Chondrocyte (in vitro differentiated cells): ENCODE measurements at regions not wholly inside any gene's neighbourhood (a gene's known extent, or its start where the extent isn't known, plus 50 kb on each side); places are given as distances from the start of the nearest gene placed in this dataset.

Experiments
- DNase-seq: peaks from one replicate; pipeline ENCODE4 v3.0.0; 2021; ENCODE audit warnings: mixed read lengths, low spot score
- H3K27ac Mint-ChIP-seq: one replicate; pipeline ENCODE4 v1.8.0; 2021; ENCODE audit warnings: mild to moderate bottlenecking, moderate library complexity, mixed read lengths; ENCODE audit not compliant: unreplicated experiment
- H3K27me3 Mint-ChIP-seq: 2 replicates; pipeline ENCODE4 v1.8.0; 2021; ENCODE audit warnings: low read depth, mixed read lengths
- H3K36me3 Mint-ChIP-seq: 2 replicates; pipeline ENCODE4 v1.8.0; 2021; ENCODE audit warnings: low read depth, mixed read lengths
- H3K4me1 Mint-ChIP-seq: 2 replicates; pipeline ENCODE4 v1.8.0; 2021; ENCODE audit warnings: low read depth, mild to moderate bottlenecking, mixed read lengths
- H3K4me3 Mint-ChIP-seq: one replicate; pipeline ENCODE4 v1.8.0; 2021; ENCODE audit warnings: mild to moderate bottlenecking, moderate library complexity, mixed read lengths; ENCODE audit not compliant: unreplicated experiment
- H3K9me3 Mint-ChIP-seq: 2 replicates; pipeline ENCODE4 v1.8.0; 2021; ENCODE audit warnings: low read depth, mixed read lengths
- CTCF ChIP-seq: fragments of 200-600 bp; sonication (generic); IDR thresholded peaks from 2 replicates; pipeline ENCODE4 v1.5.0; 2021; ENCODE audit warnings: antibody characterized with exemption, mild to moderate bottlenecking, moderate library complexity

- H3K27ac Mint-ChIP-seq, result no peak overlapping the region
- peaks cover 8% of the 10 kb centered on the region for H3K27me3 Mint-ChIP-seq
- H3K4me3 Mint-ChIP-seq, result no peak overlapping the region
- H3K9me3 Mint-ChIP-seq, result no peaks in the 10 kb centered on the region
- H3K36me3 Mint-ChIP-seq, result no peaks in the 10 kb centered on the region
- no peaks in the 10 kb centered on the region for H3K4me1 Mint-ChIP-seq
- no peak for DNase-seq
- no peak for TF ChIP-seq CTCF
These were observed 108.7 kb upstream of the MIS18BP1 start for GRCh38 chr14:45361727-45362126.

GRCh38 chr14:45359746-45360145 is 106.7 kb upstream of the MIS18BP1 start:
- Mint-ChIP-seq H3K4me1 (no peaks in the 10 kb centered on the region), H3K9me3 (no peaks in the 10 kb centered on the region), H3K4me3 (no peak overlapping the region), H3K27me3 (peaks cover 4% of the 10 kb centered on the region), H3K27ac (no peak overlapping the region), H3K36me3 (no peaks in the 10 kb centered on the region)
- TF ChIP-seq CTCF, result no peak
- DNase-seq, result no peak

GRCh38 chr14:45332360-45332988 is 79.5 kb upstream of the MIS18BP1 start:
- H3K27me3 Mint-ChIP-seq, result no peaks in the 10 kb centered on the region
- no peak for DNase-seq

GRCh38 chr14:45308745-45309397 is 55.9 kb upstream of the MIS18BP1 start:
- Mint-ChIP-seq H3K36me3 (no peaks in the 10 kb centered on the region), H3K27me3 (peaks cover 16% of the 10 kb centered on the region), H3K9me3 (peaks cover 10% of the 10 kb centered on the region), H3K4me1 (no peaks in the 10 kb centered on the region), H3K4me3 (no peak overlapping the region), H3K27ac (no peak overlapping the region)
- no peak for DNase-seq
- no peak for TF ChIP-seq CTCF

More at GRCh38 chr14:45332360-45332988, 79.5 kb upstream of the MIS18BP1 start:
- Mint-ChIP-seq H3K4me3 (no peak overlapping the region), H3K4me1 (no peaks in the 10 kb centered on the region), H3K36me3 (peaks cover 1% of the 10 kb centered on the region), H3K9me3 (peaks cover 25% of the 10 kb centered on the region), H3K27ac (no peak overlapping the region)
- no peak for TF ChIP-seq CTCF
